ENCODE measurements at regions not wholly inside any gene's neighbourhood (a gene's known extent, or its start where the extent isn't known, plus 50 kb on each side); places are given as distances from the start of the nearest gene placed in this dataset.
"Not testable (repeated sequence)": the region's sequence is repeated elsewhere in the genome, so short reads cannot be mapped to it uniquely, and the experiment has no call there.

- TF ChIP-seq ZNF274 (IDR thresholded peaks at IDR 0.05; ENCODE audit: low read depth, low read length): no peak
- no peak overlapping the region for H3K4me3 ChIP-seq (ENCODE audit: low read length)
These were observed 90.7 kb downstream of the SAMD9 start for GRCh38 chr7:93027044-93027443.

- TF ChIP-seq ZNF274 (IDR thresholded peaks at IDR 0.05; ENCODE audit: low read depth, low read length): no peak
- no peak overlapping the region for H3K4me3 ChIP-seq (ENCODE audit: low read length)
These were observed 91.4 kb downstream of the SAMD9 start for GRCh38 chr7:93026425-93026824.

GRCh38 chr7:93025389-93025788, 92.4 kb downstream of the SAMD9 start:
- TF ChIP-seq ZNF274 (IDR thresholded peaks at IDR 0.05; ENCODE audit: low read depth, low read length): no peak
- no peak overlapping the region for H3K4me3 ChIP-seq (ENCODE audit: low read length)

- not testable (repeated sequence) for H3K4me3 ChIP-seq (ENCODE audit: low read length)
These were observed 94.8 kb downstream of the SAMD9 start for GRCh38 chr7:93022931-93023478.

- no peak overlapping the region for H3K4me3 ChIP-seq (ENCODE audit: low read length)
- TF ChIP-seq ZNF274 (IDR thresholded peaks at IDR 0.05; ENCODE audit: low read depth, low read length): no peak
These were observed 96.0 kb downstream of the SAMD9 start for GRCh38 chr7:93021748-93022147.

- no peak for TF ChIP-seq ZNF274 (IDR thresholded peaks at IDR 0.05; ENCODE audit: low read depth, low read length)
- H3K4me3 ChIP-seq (ENCODE audit: low read length): no peak overlapping the region
These were observed 99.1 kb downstream of the SAMD9 start for GRCh38 chr7:93018716-93019115.

- no peak overlapping the region for H3K4me3 ChIP-seq (ENCODE audit: low read length)
- TF ChIP-seq ZNF274 (IDR thresholded peaks at IDR 0.05; ENCODE audit: low read depth, low read length): no peak
These were observed 100.9 kb downstream of the SAMD9 start for GRCh38 chr7:93016681-93017381.

GRCh38 chr7:93015779-93016481, 101.8 kb downstream of the SAMD9 start:
- H3K4me3 ChIP-seq (ENCODE audit: low read length): no peak overlapping the region
- no peak for TF ChIP-seq ZNF274 (IDR thresholded peaks at IDR 0.05; ENCODE audit: low read depth, low read length)

- TF ChIP-seq ZNF274 (IDR thresholded peaks at IDR 0.05; ENCODE audit: low read depth, low read length): no peak
- no peak overlapping the region for H3K4me3 ChIP-seq (ENCODE audit: low read length)
These were observed 102.5 kb downstream of the SAMD9 start for GRCh38 chr7:93015101-93015778.

- TF ChIP-seq ZNF274 (IDR thresholded peaks at IDR 0.05; ENCODE audit: low read depth, low read length): no peak
- H3K4me3 ChIP-seq (ENCODE audit: low read length): no peak overlapping the region
These were observed 103.4 kb downstream of the SAMD9 start for GRCh38 chr7:93014410-93014809.

- no peak for TF ChIP-seq ZNF274 (IDR thresholded peaks at IDR 0.05; ENCODE audit: low read depth, low read length)
- H3K4me3 ChIP-seq (ENCODE audit: low read length): no peak overlapping the region
These were observed 104.2 kb downstream of the SAMD9 start for GRCh38 chr7:93013446-93014061.

- H3K4me3 ChIP-seq (ENCODE audit: low read length): no peak overlapping the region
- no peak for TF ChIP-seq ZNF274 (IDR thresholded peaks at IDR 0.05; ENCODE audit: low read depth, low read length)
These were observed 106.2 kb downstream of the SAMD9 start for GRCh38 chr7:93011351-93012294.

GRCh38 chr7:93008833-93009232, 108.9 kb downstream of the SAMD9 start:
- H3K4me3 ChIP-seq (ENCODE audit: low read length): no peak overlapping the region
- TF ChIP-seq ZNF274 (IDR thresholded peaks at IDR 0.05; ENCODE audit: low read depth, low read length): no peak

Data from GM08714 (cell line).